IPS-15b (cell line): ENCODE measurements at regions not wholly inside any gene's neighbourhood (a gene's known extent, or its start where the extent isn't known, plus 50 kb on each side); places are given as distances from the start of the nearest gene placed in this dataset.
A peak's percentile ranks its signal among the peaks of the same experiment; 100 is the strongest.

Source experiments
- H3K27me3 ChIP-seq: one replicate; pipeline ENCODE4 v1.6.1; 2013; ENCODE audit warnings: low read length; ENCODE audit not compliant: control insufficient read depth, insufficient read depth
- H3K36me3 ChIP-seq: one replicate; pipeline ENCODE4 v1.6.1; 2013; ENCODE audit warnings: low read length; ENCODE audit not compliant: control insufficient read depth, insufficient read depth
- H3K4me1 ChIP-seq: one replicate; pipeline ENCODE4 v1.6.1; 2013; ENCODE audit warnings: mild to moderate bottlenecking, low read length; ENCODE audit not compliant: control insufficient read depth, insufficient read depth
- H3K4me3 ChIP-seq: one replicate; pipeline ENCODE4 v1.5.1; 2013; ENCODE audit warnings: low read depth, low read length
- H3K9ac ChIP-seq: one replicate; pipeline ENCODE4 v1.6.1; 2013; ENCODE audit warnings: low read depth, mild to moderate bottlenecking, low read length
- H3K9me3 ChIP-seq: one replicate; pipeline ENCODE4 v1.6.1; 2013; ENCODE audit warnings: mild to moderate bottlenecking, low read length; ENCODE audit not compliant: control insufficient read depth, insufficient read depth

DNA sequence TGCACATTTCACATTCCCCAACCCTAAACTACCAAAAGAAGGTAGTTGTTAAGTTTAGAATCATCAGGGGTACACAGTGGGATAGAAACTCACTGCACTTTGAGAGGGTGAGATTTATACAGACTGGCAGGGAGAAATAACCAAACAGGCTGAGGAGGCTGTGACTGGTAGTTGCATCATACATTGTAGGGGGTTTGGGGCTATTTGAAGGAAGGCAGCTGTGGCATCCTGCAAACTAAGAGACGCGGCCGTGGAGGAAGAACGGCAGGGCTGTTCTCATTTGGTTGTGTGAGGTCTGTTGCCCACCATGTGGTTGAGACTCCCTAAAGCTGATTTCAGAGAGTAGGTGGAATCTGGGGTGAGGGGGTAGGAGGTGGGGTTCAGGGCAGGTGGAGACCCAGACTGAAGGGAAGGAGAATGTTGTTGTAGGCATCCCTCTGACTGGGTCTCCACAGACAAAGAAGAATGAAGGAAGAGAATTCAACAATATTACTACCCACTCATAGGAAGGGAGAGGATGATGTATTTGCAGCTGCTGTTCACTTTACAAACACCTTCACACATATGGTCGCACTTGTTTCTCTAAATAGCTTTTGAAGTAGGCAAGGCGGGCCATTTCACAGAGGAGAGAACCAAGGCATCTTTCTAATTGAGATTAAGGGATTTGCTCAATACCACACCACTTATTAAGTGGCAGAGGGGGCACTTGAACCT, 170.9 kb upstream of the SIX2 start:
- H3K4me1 ChIP-seq, result no peaks in the 10 kb centered on the region
- no peaks in the 10 kb centered on the region for H3K27me3 ChIP-seq
- H3K4me3 ChIP-seq, result no peak overlapping the region
- no peaks in the 10 kb centered on the region for H3K36me3 ChIP-seq
- no peak overlapping the region for H3K9ac ChIP-seq
- no peaks in the 10 kb centered on the region for H3K9me3 ChIP-seq

DNA sequence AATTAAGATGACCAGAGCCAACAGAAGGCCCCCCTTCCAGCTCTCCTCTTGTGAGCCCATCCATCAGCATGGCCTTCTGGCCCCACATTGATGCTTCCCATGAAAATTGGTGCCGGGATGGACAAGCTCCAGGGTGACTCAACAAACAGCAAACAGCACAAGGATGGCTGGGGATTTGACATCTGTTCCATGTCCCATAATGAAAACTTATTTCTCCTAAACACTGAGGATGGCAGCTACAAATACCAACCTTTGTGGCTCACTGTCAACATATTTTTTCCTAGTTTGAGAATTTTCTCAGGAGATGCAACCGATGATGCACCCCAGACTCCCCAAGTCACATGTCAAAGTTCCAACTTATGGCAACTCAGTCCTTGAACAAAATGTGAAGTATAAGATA, 169.6 kb upstream of the SIX2 start:
- H3K9me3 ChIP-seq, result no peaks in the 10 kb centered on the region
- no peaks in the 10 kb centered on the region for H3K4me1 ChIP-seq
- H3K27me3 ChIP-seq, result peaks cover 8% of the 10 kb centered on the region
- no peaks in the 10 kb centered on the region for H3K36me3 ChIP-seq
- no peak overlapping the region for H3K4me3 ChIP-seq
- H3K9ac ChIP-seq, result no peak overlapping the region

DNA sequence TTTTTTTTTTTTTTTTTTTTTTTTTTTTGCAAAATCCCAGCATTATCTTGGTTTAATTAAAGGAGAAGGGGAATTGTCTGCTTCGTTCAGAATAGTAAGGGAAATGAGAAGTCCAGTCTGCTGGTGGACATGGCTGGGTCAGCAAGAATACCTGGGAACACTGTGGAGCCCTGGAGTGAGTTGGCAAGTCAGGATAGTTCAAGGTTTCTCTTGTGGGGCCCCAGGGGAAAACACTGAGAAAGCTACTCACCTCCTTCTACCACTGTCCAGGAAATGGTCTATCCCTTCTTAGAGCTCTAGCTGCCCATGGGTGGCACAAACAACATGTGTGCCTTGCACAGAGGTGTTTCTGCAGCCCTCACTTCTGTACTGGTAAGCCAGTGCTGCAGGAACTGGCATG, 169.1 kb upstream of the SIX2 start:
- no peaks in the 10 kb centered on the region for H3K9me3 ChIP-seq
- no peaks in the 10 kb centered on the region for H3K4me1 ChIP-seq
- no peaks in the 10 kb centered on the region for H3K36me3 ChIP-seq
- no peak overlapping the region for H3K4me3 ChIP-seq
- H3K9ac ChIP-seq, result no peak overlapping the region
- peaks cover 12% of the 10 kb centered on the region for H3K27me3 ChIP-seq

DNA sequence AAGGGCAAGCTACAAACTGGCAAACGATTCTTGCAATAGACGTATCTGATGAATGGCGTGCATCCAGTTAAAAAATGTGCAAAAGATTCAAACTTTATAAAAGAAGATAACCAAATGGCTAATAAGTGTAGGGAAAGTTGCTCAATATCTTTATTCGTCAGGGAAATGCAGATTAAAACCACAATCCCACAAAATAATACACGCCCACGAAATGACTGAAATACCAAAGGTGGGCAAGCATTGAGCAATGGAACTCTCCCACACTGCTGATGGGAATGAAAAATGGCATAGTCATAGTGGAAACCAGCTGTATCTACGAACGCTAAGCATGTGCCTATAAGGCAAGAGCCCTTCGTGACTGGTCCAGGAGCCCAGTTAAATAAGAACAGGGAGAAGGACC, 168.6 kb upstream of the SIX2 start:
- Histone ChIP-seq H3K36me3 (no peaks in the 10 kb centered on the region), H3K4me1 (no peaks in the 10 kb centered on the region), H3K4me3 (no peak overlapping the region), H3K9me3 (no peaks in the 10 kb centered on the region), H3K9ac (no peak overlapping the region), H3K27me3 (peaks cover 12% of the 10 kb centered on the region)

DNA sequence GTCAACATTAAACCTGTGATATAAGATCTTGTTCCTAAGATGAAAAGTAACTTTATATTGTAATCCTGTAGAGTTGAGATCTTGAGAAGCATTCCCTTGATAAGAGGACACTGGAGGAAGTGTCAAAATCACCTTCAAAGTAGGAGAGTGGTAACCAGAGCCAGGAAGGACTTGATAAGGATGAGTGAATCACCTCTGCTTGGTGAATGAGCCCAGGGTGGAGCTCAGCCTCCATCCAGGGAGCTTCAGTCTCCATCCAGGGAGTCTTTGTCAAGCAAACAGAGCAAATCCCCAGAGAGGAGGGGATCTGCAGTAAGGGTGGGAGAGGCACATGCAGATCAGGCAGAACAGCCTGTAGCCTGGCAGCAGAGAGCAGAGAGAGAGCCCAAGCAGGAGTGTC, 167.1 kb upstream of the SIX2 start:
- peaks cover 26% of the 10 kb centered on the region for H3K27me3 ChIP-seq
- no peaks in the 10 kb centered on the region for H3K4me1 ChIP-seq
- no peaks in the 10 kb centered on the region for H3K9me3 ChIP-seq
- no peak overlapping the region for H3K9ac ChIP-seq
- H3K36me3 ChIP-seq, result no peaks in the 10 kb centered on the region
- no peak overlapping the region for H3K4me3 ChIP-seq

DNA sequence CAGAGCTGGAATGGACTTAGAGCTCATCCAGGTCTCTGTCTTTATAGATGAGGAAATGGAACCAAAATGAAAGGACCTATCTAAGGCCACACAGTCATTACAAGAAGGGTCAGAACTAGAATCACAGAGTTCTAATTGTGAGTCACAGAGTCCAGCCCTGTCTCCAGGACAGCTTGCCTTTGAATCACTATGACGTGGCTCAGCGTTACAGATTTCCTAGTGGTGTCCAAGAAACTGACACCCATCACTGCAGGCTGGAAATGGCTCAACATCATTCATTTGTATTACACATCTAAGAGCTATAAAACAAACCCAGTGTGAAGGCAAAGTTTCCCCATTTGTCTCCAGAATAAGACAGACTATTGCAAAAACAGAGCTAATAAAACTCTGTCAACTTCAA, 164.3 kb upstream of the SIX2 start:
- no peaks in the 10 kb centered on the region for H3K4me1 ChIP-seq
- H3K4me3 ChIP-seq, result no peak overlapping the region
- H3K36me3 ChIP-seq, result no peaks in the 10 kb centered on the region
- H3K9me3 ChIP-seq, result no peaks in the 10 kb centered on the region
- H3K27me3 ChIP-seq, result peaks cover 44% of the 10 kb centered on the region
- no peak overlapping the region for H3K9ac ChIP-seq

DNA sequence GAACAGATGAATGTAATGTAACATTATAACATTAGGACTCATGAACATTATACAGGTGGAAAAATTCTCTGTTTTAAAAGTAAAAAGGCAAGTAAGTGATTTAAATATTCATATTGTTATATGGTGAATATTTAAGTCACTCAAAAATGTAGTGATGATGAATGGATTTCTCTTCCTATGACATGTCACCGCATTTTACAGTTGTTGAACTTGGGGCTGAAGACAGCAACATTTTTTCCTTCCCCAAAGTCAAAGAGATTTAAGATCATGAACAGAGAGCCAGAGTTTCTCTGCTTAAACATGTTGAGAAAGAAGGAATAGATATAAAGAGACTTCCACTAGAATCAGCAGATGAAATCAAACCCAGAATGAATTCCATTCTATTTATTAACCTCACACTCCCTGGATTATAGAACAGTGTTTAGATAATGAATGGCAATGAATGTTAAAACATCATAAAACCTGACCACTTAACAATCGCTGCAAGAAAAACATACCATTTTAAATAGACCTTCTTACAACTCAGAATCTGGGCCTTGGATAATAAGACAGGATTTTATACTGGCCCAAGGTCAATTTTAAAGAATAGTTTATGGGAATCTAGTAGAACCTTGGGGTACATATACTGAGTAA, 163.6 kb upstream of the SIX2 start:
- Histone ChIP-seq H3K27me3 (peaks cover 50% of the 10 kb centered on the region), H3K4me1 (no peaks in the 10 kb centered on the region)

DNA sequence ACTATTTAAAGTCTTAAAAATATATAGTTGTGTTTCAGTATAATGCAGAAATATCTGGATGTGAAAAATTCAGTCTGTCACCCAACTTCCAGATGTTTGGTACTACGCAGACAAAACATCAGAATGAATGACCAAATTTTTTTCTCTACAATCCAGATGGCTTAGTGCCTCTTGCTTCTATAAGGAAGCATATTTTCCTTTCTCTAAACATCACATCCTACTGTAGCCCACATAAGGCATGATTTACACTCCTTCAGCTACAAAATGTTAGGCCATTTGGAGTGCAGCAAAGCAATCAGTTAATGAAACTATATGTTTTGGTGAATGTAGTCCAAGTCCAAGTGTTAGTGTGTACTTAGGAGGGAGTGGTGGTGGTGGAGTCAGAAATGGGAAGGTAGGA, 162.9 kb upstream of the SIX2 start:
- no peak overlapping the region for H3K4me3 ChIP-seq
- H3K9ac ChIP-seq, result no peak overlapping the region
- H3K4me1 ChIP-seq, result no peaks in the 10 kb centered on the region
- H3K27me3 ChIP-seq, result peaks cover 57% of the 10 kb centered on the region
- H3K9me3 ChIP-seq, result no peaks in the 10 kb centered on the region
- no peaks in the 10 kb centered on the region for H3K36me3 ChIP-seq

More for the DNA sequence above, 163.6 kb upstream of the SIX2 start:
- H3K9ac ChIP-seq, result no peak overlapping the region
- no peak overlapping the region for H3K4me3 ChIP-seq
- H3K36me3 ChIP-seq, result no peaks in the 10 kb centered on the region
- H3K9me3 ChIP-seq, result no peaks in the 10 kb centered on the region

DNA sequence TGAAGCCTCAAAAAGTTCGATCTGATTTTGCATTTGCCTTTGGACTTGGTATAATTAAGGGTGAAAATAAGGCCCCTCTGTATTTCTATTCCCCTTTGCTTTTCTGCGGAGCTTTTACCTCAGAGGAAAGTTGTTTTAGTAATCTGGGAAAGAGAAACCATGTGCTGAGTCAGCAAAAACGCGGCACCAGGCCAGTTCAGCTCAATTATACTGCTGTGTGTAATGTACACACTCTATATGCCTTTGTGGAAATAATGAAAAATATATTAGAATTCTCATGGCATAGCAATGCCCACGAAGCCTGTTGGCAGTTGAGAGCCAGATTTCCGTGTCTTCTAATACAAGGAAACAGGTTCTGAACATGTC, 161.9 kb upstream of the SIX2 start:
- Histone ChIP-seq H3K9ac (no peak overlapping the region), H3K4me1 (no peaks in the 10 kb centered on the region), H3K27me3 (peaks cover 63% of the 10 kb centered on the region), H3K9me3 (no peaks in the 10 kb centered on the region), H3K4me3 (peak overlapping the region; percentile 45), H3K36me3 (no peaks in the 10 kb centered on the region)

DNA sequence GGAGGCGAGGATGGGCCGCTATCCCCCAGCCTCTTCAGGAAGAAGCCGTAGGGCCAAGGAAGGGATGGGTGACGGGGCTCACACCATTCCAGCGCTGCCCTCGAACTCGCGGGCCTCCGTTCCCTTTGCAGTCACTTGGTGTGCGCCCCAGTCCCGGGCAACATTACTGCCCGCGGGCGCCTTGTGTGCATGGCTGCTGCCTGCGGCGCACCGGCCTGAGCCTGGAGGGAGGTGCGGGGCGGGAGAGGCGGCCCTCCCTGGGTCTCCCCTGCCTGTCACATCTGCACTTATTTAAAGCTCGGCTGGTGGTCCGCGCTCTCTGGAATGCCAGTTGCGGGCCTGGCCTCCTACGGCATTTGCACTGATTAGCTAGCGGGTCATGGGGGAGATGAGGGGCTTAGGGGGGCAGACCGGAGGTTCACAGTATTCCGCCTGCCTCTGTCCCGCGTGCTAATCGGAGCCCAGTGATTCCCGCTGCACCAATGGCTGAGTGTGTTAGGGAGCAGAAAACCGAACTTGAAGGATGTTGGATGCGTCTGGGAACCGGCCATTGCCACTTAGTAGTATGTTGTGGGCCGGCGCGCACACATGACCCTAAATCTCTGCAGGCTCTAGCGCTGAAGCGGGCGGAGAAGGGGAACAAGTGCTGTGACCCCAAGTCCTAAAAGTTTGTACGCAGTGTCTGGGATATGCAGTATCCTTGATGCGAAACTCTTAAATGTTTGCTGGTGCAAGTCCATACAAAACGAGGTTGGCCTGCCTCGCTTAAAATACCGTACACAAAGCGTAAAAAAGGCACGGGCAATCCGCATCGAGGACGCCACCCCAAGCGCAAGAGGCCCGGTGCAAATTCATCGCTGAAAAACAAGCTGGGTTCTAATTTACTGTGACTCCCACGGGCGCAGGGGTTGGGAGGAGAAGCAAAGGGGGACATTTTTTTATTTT, 161.2 kb upstream of the SIX2 start:
- Histone ChIP-seq H3K9me3 (no peaks in the 10 kb centered on the region), H3K36me3 (no peaks in the 10 kb centered on the region), H3K4me1 (no peaks in the 10 kb centered on the region), H3K4me3 (peak overlapping the region; percentile 45), H3K27me3 (peaks cover 63% of the 10 kb centered on the region), H3K9ac (no peak overlapping the region)

DNA sequence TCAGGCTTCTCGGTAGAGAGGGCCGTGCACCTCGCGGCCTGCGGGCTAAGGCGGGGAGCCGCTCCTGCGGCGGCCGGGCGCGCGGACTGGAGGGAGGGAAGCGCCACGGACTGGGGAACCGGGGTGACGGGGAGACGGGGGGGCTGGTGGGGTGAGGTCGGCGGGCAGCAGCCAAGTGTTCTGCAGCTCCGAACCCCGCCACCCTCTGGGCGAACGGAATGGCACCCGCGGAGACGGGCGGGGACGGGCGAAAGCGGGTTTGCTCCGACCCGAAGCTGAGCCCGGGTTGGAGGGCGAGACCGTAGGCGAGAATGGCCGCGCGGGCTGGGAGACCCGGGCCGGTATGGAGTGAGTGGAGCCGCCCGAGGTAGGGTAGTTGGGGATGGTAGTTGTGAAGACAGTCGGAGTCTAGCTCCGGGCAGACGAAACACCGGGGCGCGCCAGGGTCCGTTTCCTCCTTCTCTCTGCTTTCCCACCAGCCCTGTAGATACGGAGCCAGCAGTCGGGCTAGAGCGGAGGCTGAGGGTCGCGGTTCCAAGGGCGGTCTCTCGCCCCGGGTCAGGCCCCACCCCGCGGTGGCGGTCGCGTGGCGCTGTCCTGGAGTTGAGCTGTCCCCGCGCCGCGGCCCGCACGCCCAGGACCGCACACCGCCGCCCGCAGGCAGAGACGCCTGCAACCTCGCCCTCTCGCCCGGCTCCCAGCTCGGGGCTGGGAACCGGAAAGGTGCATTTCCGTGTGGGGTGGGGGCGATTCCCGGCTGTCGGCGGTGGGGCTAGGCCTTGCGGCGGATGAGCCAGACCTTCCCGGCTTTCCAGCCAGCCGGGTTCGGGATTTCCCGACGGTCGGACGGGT, 160.3 kb upstream of the SIX2 start:
- H3K27me3 ChIP-seq, result peaks cover 61% of the 10 kb centered on the region
- peak overlapping the region; percentile 40 for H3K9ac ChIP-seq
- no peaks in the 10 kb centered on the region for H3K36me3 ChIP-seq
- peak overlapping the region; percentile 52 for H3K4me3 ChIP-seq
- H3K9me3 ChIP-seq, result no peaks in the 10 kb centered on the region
- H3K4me1 ChIP-seq, result no peaks in the 10 kb centered on the region
